ENCODE measurements at regions not wholly inside any gene's neighbourhood (a gene's known extent, or its start where the extent isn't known, plus 50 kb on each side); places are given as distances from the start of the nearest gene placed in this dataset.

- no peaks in the 10 kb centered on the region for H3K4me1 ChIP-seq
- H3K27me3 ChIP-seq: no peaks in the 10 kb centered on the region
- in situ Hi-C loops (cut with MboI; ENCODE audit: low pct_ligation_motif_present in 1 of 4, low pct_unique_long_range_greater_than_20kb in 1 of 4, low sequenced_read_pairs in 3 of 4): loop anchor here in 2 of 4 donors (10.0 kb wide), 1 partner anchor 236 kb away; no protein-coding TSS in a partner anchor
- no peaks in the 10 kb centered on the region for H3K36me3 ChIP-seq
- peak; percentile 29 for DNase-seq
- intact Hi-C loops (cut with DNase I; ENCODE audit: low total_unique reads): no loop called here
- no peak overlapping the region for H3K4me3 ChIP-seq
- H3K27ac ChIP-seq: no peak overlapping the region
- no peak for TF ChIP-seq EP300 (IDR thresholded peaks at IDR 0.05; ENCODE audit: low read depth)
- TF ChIP-seq, protein P1, sequence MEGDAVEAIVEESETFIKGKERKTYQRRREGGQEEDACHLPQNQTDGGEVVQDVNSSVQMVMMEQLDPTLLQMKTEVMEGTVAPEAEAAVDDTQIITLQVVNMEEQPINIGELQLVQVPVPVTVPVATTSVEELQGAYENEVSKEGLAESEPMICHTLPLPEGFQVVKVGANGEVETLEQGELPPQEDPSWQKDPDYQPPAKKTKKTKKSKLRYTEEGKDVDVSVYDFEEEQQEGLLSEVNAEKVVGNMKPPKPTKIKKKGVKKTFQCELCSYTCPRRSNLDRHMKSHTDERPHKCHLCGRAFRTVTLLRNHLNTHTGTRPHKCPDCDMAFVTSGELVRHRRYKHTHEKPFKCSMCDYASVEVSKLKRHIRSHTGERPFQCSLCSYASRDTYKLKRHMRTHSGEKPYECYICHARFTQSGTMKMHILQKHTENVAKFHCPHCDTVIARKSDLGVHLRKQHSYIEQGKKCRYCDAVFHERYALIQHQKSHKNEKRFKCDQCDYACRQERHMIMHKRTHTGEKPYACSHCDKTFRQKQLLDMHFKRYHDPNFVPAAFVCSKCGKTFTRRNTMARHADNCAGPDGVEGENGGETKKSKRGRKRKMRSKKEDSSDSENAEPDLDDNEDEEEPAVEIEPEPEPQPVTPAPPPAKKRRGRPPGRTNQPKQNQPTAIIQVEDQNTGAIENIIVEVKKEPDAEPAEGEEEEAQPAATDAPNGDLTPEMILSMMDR (IDR thresholded peaks at IDR 0.05): peak; percentile 51 to 67 (median 63)
- no peaks in the 10 kb centered on the region for H3K9me3 ChIP-seq
- 45 to 53% methylated on average over 7 to 9 of the region's 9 CpGs for WGBS, 2 donors (ENCODE audit: low coverage in 1 of 2)
These were observed 61.9 kb upstream of the ELOVL5 start for GRCh38 chr6:53410508-53411258.

DNA sequence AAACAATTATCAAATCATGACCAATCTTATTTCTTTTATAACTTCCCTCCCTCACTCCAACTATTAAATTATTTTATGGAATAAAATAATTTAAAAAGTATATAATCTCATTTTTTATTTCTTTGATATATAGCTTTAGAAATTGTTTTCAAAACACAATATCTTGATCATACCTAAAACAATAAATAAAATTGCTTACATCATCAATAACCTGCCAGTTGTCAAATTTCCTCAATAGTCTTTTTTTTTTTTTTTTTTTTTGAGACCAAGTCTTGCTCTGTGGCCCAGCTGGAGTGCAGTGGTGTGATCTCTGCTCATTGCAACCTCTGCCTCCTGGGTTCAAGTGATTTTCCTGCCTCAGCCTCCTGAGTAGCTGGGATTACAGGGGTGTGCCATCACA lies 60.1 kb upstream of the ELOVL5 start:
- no peak overlapping the region for H3K4me3 ChIP-seq
- intact Hi-C loops (cut with DNase I; ENCODE audit: low total_unique reads): no loop called here

DNA sequence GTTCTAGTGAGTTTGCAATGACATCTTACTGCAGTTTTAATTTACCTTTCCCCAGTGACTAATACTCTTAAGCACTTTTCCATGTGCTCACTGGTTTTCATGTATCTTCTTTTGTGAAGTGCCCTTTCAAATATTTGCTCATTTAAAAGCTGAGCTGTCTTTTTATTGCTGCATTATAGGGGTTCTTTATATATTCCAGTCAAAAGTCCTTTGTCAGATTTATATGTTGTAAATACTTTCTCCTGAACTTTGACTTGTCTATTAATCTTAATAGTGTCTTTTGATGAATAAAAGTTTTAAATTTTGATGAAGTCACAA lies 50.2 kb upstream of the ELOVL5 start:
- no peak for DNase-seq
- intact Hi-C loops (cut with DNase I; ENCODE audit: low total_unique reads) (no loop called here), in situ Hi-C loops (cut with MboI; ENCODE audit: low pct_ligation_motif_present in 1 of 4, low pct_unique_long_range_greater_than_20kb in 1 of 4, low sequenced_read_pairs in 3 of 4) (no loop called here)
- TF ChIP-seq POLR2A (IDR thresholded peaks at IDR 0.05): no peak
- TF ChIP-seq EP300 (IDR thresholded peaks at IDR 0.05; ENCODE audit: low read depth): no peak
- no peak for TF ChIP-seq POLR2AphosphoS5 (IDR thresholded peaks at IDR 0.05)
- TF ChIP-seq, protein P1 (IDR thresholded peaks at IDR 0.05): no peak
- Histone ChIP-seq H3K36me3 (no peaks in the 10 kb centered on the region), H3K9me3 (no peaks in the 10 kb centered on the region), H3K4me3 (no peak overlapping the region), H3K4me1 (no peaks in the 10 kb centered on the region), H3K27me3 (no peaks in the 10 kb centered on the region), H3K27ac (no peak overlapping the region)

More for the DNA sequence above, 60.1 kb upstream of the ELOVL5 start:
- no peak for DNase-seq
- in situ Hi-C loops (cut with MboI; ENCODE audit: low pct_ligation_motif_present in 1 of 4, low pct_unique_long_range_greater_than_20kb in 1 of 4, low sequenced_read_pairs in 3 of 4): no loop called here
- H3K27me3 ChIP-seq: no peaks in the 10 kb centered on the region
- no peak for TF ChIP-seq POLR2AphosphoS5 (IDR thresholded peaks at IDR 0.05)
- H3K9me3 ChIP-seq: no peaks in the 10 kb centered on the region
- no peak overlapping the region for H3K27ac ChIP-seq
- H3K36me3 ChIP-seq: no peaks in the 10 kb centered on the region
- H3K4me1 ChIP-seq: no peaks in the 10 kb centered on the region

DNA sequence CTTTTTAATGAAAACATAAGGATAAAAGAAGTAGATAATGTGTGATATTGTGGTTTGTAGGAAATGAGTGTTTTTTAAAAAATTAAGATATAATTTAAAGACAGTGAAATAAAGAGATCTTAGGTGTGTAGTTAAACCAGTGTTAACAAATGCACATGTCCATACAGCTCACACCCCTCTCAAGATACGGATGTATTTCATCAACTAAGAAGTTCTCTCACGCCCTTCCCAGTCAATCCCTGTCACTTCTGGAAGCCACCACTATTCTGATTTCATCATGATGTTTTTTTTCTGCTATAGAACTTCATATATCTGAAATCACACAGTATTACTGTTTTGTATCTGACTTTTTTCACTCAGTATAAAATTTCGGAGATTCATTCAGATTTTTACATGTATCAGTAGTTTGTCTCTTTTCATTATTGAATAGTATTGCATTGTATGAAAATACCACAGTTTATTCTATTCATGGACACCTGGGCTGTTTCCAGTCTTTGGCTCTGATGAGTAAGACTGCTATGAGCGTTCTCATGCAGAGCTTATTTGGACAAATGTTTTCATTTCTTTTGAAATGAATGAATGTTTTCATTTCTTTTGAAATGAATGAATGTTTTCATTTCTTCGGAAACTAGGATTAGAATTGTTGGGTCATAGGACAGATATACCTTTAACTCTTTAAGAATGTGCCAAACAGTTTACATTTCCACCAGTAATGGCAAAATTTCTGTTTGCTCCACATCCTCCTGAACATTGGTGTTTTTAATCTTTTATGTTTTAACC lies 49.7 kb upstream of the ELOVL5 start:
- H3K27me3 ChIP-seq: no peaks in the 10 kb centered on the region
- no peak for DNase-seq
- no peaks in the 10 kb centered on the region for H3K36me3 ChIP-seq
- intact Hi-C loops (cut with DNase I; ENCODE audit: low total_unique reads) (no loop called here), in situ Hi-C loops (cut with MboI; ENCODE audit: low pct_ligation_motif_present in 1 of 4, low pct_unique_long_range_greater_than_20kb in 1 of 4, low sequenced_read_pairs in 3 of 4) (no loop called here)
- H3K4me1 ChIP-seq: no peaks in the 10 kb centered on the region
- 89 to 94% methylated on average over 5 of the region's 5 CpGs for WGBS, 2 donors (ENCODE audit: low coverage in 1 of 2)
- no peak for TF ChIP-seq EP300 (IDR thresholded peaks at IDR 0.05; ENCODE audit: low read depth)
- TF ChIP-seq POLR2A (IDR thresholded peaks at IDR 0.05): no peak
- TF ChIP-seq POLR2AphosphoS5 (IDR thresholded peaks at IDR 0.05): no peak
- TF ChIP-seq, protein P1 (IDR thresholded peaks at IDR 0.05): no peak
- H3K4me3 ChIP-seq: no peak overlapping the region
- H3K9me3 ChIP-seq: no peaks in the 10 kb centered on the region
- no peak overlapping the region for H3K27ac ChIP-seq

Small RNA genes lying in the stretch of these regions (small RNA-seq; reads per million reads assigned to genes)
- gene NANOGP3: 0 reads per million in 4 donors
